ENCODE measurements at regions not wholly inside any gene's neighbourhood (a gene's known extent, or its start where the extent isn't known, plus 50 kb on each side); places are given as distances from the start of the nearest gene placed in this dataset.
A peak's percentile ranks its signal among the peaks of the same experiment; 100 is the strongest.
"Not testable (repeated sequence)": the region's sequence is repeated elsewhere in the genome, so short reads cannot be mapped to it uniquely, and the experiment has no call there.

GRCh38 chr22:47406180-47406834, 643.9 kb downstream of the TBC1D22A start:
- Histone ChIP-seq H3K79me2 (ENCODE audit: insufficient read depth) (no peaks in the 10 kb centered on the region), H3K4me3 (no peak overlapping the region), H2AFZ (no peak overlapping the region), H3K36me3 (ENCODE audit: low read depth) (no peaks in the 10 kb centered on the region), H3K4me2 (ENCODE audit: unreplicated experiment) (no peak overlapping the region), H3K9ac (no peak overlapping the region), H3K27me3 (replicated peaks; ENCODE audit: insufficient read depth) (no peaks in the 10 kb centered on the region), H3K4me1 (ENCODE audit: insufficient read depth) (no peaks in the 10 kb centered on the region), H3F3A (ENCODE audit: insufficient read depth) (no peaks in the 10 kb centered on the region), H3K9me3 (ENCODE audit: low read depth) (no peaks in the 10 kb centered on the region), H4K20me1 (ENCODE audit: insufficient read depth) (no peaks in the 10 kb centered on the region), H3K9me2 (ENCODE audit: insufficient read depth) (no peaks in the 10 kb centered on the region), H3K27ac (no peak overlapping the region)
- TF ChIP-seq EZH2phosphoT487 (IDR thresholded peaks at IDR 0.05; ENCODE audit: insufficient read depth, low read depth) (no peak), EZH2 (IDR thresholded peaks at IDR 0.05; ENCODE audit: insufficient read depth, poor library complexity, severe bottlenecking) (no peak)
- 54 to 62% methylated on average over 12 of the region's 12 CpGs for WGBS, 2 experiments (ENCODE audit: low coverage in 1 of 2, low lambda C conversion rate in 2 of 2, missing lambda C conversion rate in 2 of 2)
- in situ Hi-C loops (cut with MboI) = no loop called here
- no peak for DNase-seq

- H3K9ac ChIP-seq; H3K27ac ChIP-seq; H3K9me2 ChIP-seq (ENCODE audit: insufficient read depth); DNase-seq; H4K20me1 ChIP-seq (ENCODE audit: insufficient read depth); in situ Hi-C loops (cut with MboI); H3K4me1 ChIP-seq (ENCODE audit: insufficient read depth); H3F3A ChIP-seq (ENCODE audit: insufficient read depth); H3K27me3 ChIP-seq (replicated peaks; ENCODE audit: insufficient read depth); H3K79me2 ChIP-seq (ENCODE audit: insufficient read depth); H3K4me2 ChIP-seq (ENCODE audit: unreplicated experiment); H2AFZ ChIP-seq; H3K4me3 ChIP-seq; H3K9me3 ChIP-seq (ENCODE audit: low read depth); H3K36me3 ChIP-seq (ENCODE audit: low read depth): not testable (repeated sequence)
- 48 to 54% methylated on average over 14 of the region's 15 CpGs for WGBS, 2 experiments (ENCODE audit: low coverage in 1 of 2, low lambda C conversion rate in 2 of 2, missing lambda C conversion rate in 2 of 2)
These were observed 642.8 kb downstream of the TBC1D22A start for GRCh38 chr22:47405222-47405621.

- in situ Hi-C loops (cut with MboI) = no loop called here
- WGBS, 2 experiments (ENCODE audit: low coverage in 1 of 2, low lambda C conversion rate in 2 of 2, missing lambda C conversion rate in 2 of 2) = 60 to 67% methylated on average over 14 of the region's 14 CpGs
- H3K4me3 ChIP-seq = no peak overlapping the region
These were observed 640.6 kb downstream of the TBC1D22A start for GRCh38 chr22:47402876-47403525.

GRCh38 chr22:47401976-47402770, 639.7 kb downstream of the TBC1D22A start:
- Histone ChIP-seq H3K79me2 (ENCODE audit: insufficient read depth) (no peaks in the 10 kb centered on the region), H2AFZ (no peak overlapping the region), H3K9me3 (ENCODE audit: low read depth) (no peaks in the 10 kb centered on the region), H3K36me3 (ENCODE audit: low read depth) (no peaks in the 10 kb centered on the region), H3F3A (ENCODE audit: insufficient read depth) (no peaks in the 10 kb centered on the region), H3K27me3 (replicated peaks; ENCODE audit: insufficient read depth) (no peaks in the 10 kb centered on the region), H3K9me2 (ENCODE audit: insufficient read depth) (no peaks in the 10 kb centered on the region), H3K4me1 (ENCODE audit: insufficient read depth) (no peaks in the 10 kb centered on the region), H3K9ac (no peak overlapping the region), H3K27ac (no peak overlapping the region), H3K4me2 (ENCODE audit: unreplicated experiment) (no peak overlapping the region), H4K20me1 (ENCODE audit: insufficient read depth) (no peaks in the 10 kb centered on the region), H3K4me3 (no peak overlapping the region)
- peak; percentile 8 for DNase-seq
- 19 to 21% methylated on average over 29 of the region's 29 CpGs for WGBS, 2 experiments (ENCODE audit: low coverage in 1 of 2, low lambda C conversion rate in 2 of 2, missing lambda C conversion rate in 2 of 2)
- in situ Hi-C loops (cut with MboI) = no loop called here
- TF ChIP-seq EZH2 (IDR thresholded peaks at IDR 0.05; ENCODE audit: insufficient read depth, poor library complexity, severe bottlenecking) (no peak), EZH2phosphoT487 (IDR thresholded peaks at IDR 0.05; ENCODE audit: insufficient read depth, low read depth) (no peak)

More at GRCh38 chr22:47402876-47403525, 640.6 kb downstream of the TBC1D22A start:
- Histone ChIP-seq H2AFZ (no peak overlapping the region), H3K4me1 (ENCODE audit: insufficient read depth) (no peaks in the 10 kb centered on the region), H3K9ac (no peak overlapping the region), H3K4me2 (ENCODE audit: unreplicated experiment) (no peak overlapping the region), H3K79me2 (ENCODE audit: insufficient read depth) (no peaks in the 10 kb centered on the region), H4K20me1 (ENCODE audit: insufficient read depth) (no peaks in the 10 kb centered on the region), H3K27me3 (replicated peaks; ENCODE audit: insufficient read depth) (no peaks in the 10 kb centered on the region), H3K9me3 (ENCODE audit: low read depth) (no peaks in the 10 kb centered on the region), H3K36me3 (ENCODE audit: low read depth) (no peaks in the 10 kb centered on the region), H3F3A (ENCODE audit: insufficient read depth) (no peaks in the 10 kb centered on the region), H3K27ac (no peak overlapping the region), H3K9me2 (ENCODE audit: insufficient read depth) (no peaks in the 10 kb centered on the region)
- TF ChIP-seq EZH2phosphoT487 (IDR thresholded peaks at IDR 0.05; ENCODE audit: insufficient read depth, low read depth) (no peak), EZH2 (IDR thresholded peaks at IDR 0.05; ENCODE audit: insufficient read depth, poor library complexity, severe bottlenecking) (no peak)
- DNase-seq = no peak
